ENCODE measurements at regions not wholly inside any gene's neighbourhood (a gene's known extent, or its start where the extent isn't known, plus 50 kb on each side); places are given as distances from the start of the nearest gene placed in this dataset.

DNA sequence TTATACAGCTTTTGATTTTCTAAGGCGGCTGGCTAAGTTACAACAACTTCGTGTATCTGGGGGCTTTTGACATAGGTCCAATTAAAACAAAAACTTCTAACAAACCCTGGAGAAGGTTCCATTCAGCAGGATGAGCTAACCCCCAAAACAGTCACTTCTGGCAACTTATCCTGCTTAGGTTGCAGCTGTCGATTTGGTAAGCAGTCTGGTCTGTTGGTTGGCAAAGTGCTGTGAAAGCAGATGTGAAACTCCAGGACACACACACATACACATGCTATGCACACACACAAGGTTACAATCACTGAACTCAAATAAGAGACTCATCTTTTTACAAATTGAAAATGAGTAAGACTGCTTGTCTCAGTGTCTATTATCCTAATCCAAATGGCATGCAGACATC, 119.0 kb upstream of the STMND1 start:
- POLR2A ChIA-PET = interaction anchor here (0.7 kb wide), 1 partner anchor 14 kb away, joined by 3 read pairs; no protein-coding TSS in a partner anchor
- no peak for DNase-seq (ENCODE audit: extremely low read depth in 1 of 4, low spot score in 3 of 4)
- H3K9ac ChIP-seq (ENCODE audit: insufficient read depth in 1 of 2, low read depth in 2 of 2, low read length in 2 of 2) = no peak overlapping the region
- no peaks in the 10 kb centered on the region for H3K79me2 ChIP-seq (ENCODE audit: control insufficient read depth, insufficient read depth, low read length)
- no peaks in the 10 kb centered on the region for H3K36me3 ChIP-seq (ENCODE audit: control insufficient read depth, insufficient read depth, low read length)
- no peak overlapping the region for H3K27ac ChIP-seq (ENCODE audit: extremely low read depth, low read depth, low read length)
- no peak overlapping the region for H2AFZ ChIP-seq (ENCODE audit: low read depth, low read length)
- intact Hi-C loops (cut with micrococcal nuclease) (no loop called here), in situ Hi-C loops (cut with MboI) (no loop called here)
- H4K20me1 ChIP-seq (replicated peaks; ENCODE audit: control insufficient read depth, insufficient read depth, low read length) = no peaks in the 10 kb centered on the region
- ATAC-seq = no peak
- CTCF ChIA-PET (ENCODE audit: low intra/inter-chr PET ratio) = no interaction called here
- 2% methylated on average over 3 of the region's 3 CpGs for WGBS (ENCODE audit: insufficient coverage, low coverage, missing lambda C conversion rate)
- H3K4me1 ChIP-seq (replicated peaks in 1 of 2; ENCODE audit: control insufficient read depth in 2 of 2, insufficient read depth in 2 of 2, low read length in 2 of 2) = no peaks in the 10 kb centered on the region
- H3K27me3 ChIP-seq (ENCODE audit: control insufficient read depth in 2 of 2, insufficient read depth in 2 of 2, low read length in 2 of 2) = peaks cover 2 to 10% of the 10 kb centered on the region in 2 experiments; a peak in 2 of 5 replicates
- FAIRE-seq = no peak
- H3K4me3 ChIP-seq = no peak overlapping the region
- H3K4me2 ChIP-seq (ENCODE audit: insufficient read depth, low read length) = no peak overlapping the region
- BruUV-seq (replicated peaks) = no TSS peak
- H3K9me1 ChIP-seq (ENCODE audit: control insufficient read depth, insufficient read depth, low read length) = no peaks in the 10 kb centered on the region
- no peaks in the 10 kb centered on the region for H3K9me3 ChIP-seq (replicated peaks; ENCODE audit: control insufficient read depth, insufficient read depth, low read depth, low read length)
- TF ChIP-seq EWSR1 (IDR thresholded peaks at IDR 0.05; ENCODE audit: borderline replicate concordance, low read depth, partially characterized antibody) (no peak), DACH1 (IDR thresholded peaks at IDR 0.05; ENCODE audit: partially characterized antibody) (no peak), MTA3 (IDR thresholded peaks at IDR 0.05; ENCODE audit: borderline replicate concordance) (no peak), ZNF57 (CRISPR knock-in tag; IDR thresholded peaks at IDR 0.05) (no peak), GTF2E2 (tag; IDR thresholded peaks at IDR 0.05) (no peak), HOXB6 (CRISPR knock-in tag; IDR thresholded peaks at IDR 0.05; ENCODE audit: borderline replicate concordance) (no peak), TRIM28 (IDR thresholded peaks at IDR 0.05) (no peak), CBX2 (IDR thresholded peaks at IDR 0.05; ENCODE audit: insufficient read depth, low read length, poor library complexity, severe bottlenecking) (no peak), XRCC4 (IDR thresholded peaks at IDR 0.05; ENCODE audit: extremely low read depth, insufficient read depth, insufficient read length) (no peak), MCM3 (IDR thresholded peaks at IDR 0.05) (no peak), HCFC1 (IDR thresholded peaks at IDR 0.05; ENCODE audit: low read depth, low read length) (no peak), YBX1 (IDR thresholded peaks at IDR 0.05) (no peak), ARHGAP35 (IDR thresholded peaks at IDR 0.05; ENCODE audit: partially characterized antibody) (no peak), POLR2AphosphoS5 (IDR thresholded peaks at IDR 0.05; ENCODE audit: control insufficient read depth, insufficient read depth, low read depth, low read length) (no peak), GTF2A2 (tag; IDR thresholded peaks at IDR 0.05) (no peak), SREBF1 (IDR thresholded peaks at IDR 0.05; ENCODE audit: borderline replicate concordance, low read depth, low read length) (no peak)
- TF ChIP-seq, protein P1, sequence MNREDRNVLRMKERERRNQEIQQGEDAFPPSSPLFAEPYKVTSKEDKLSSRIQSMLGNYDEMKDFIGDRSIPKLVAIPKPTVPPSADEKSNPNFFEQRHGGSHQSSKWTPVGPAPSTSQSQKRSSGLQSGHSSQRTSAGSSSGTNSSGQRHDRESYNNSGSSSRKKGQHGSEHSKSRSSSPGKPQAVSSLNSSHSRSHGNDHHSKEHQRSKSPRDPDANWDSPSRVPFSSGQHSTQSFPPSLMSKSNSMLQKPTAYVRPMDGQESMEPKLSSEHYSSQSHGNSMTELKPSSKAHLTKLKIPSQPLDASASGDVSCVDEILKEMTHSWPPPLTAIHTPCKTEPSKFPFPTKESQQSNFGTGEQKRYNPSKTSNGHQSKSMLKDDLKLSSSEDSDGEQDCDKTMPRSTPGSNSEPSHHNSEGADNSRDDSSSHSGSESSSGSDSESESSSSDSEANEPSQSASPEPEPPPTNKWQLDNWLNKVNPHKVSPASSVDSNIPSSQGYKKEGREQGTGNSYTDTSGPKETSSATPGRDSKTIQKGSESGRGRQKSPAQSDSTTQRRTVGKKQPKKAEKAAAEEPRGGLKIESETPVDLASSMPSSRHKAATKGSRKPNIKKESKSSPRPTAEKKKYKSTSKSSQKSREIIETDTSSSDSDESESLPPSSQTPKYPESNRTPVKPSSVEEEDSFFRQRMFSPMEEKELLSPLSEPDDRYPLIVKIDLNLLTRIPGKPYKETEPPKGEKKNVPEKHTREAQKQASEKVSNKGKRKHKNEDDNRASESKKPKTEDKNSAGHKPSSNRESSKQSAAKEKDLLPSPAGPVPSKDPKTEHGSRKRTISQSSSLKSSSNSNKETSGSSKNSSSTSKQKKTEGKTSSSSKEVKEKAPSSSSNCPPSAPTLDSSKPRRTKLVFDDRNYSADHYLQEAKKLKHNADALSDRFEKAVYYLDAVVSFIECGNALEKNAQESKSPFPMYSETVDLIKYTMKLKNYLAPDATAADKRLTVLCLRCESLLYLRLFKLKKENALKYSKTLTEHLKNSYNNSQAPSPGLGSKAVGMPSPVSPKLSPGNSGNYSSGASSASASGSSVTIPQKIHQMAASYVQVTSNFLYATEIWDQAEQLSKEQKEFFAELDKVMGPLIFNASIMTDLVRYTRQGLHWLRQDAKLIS (CRISPR knock-in tag; IDR thresholded peaks at IDR 0.05) = no peak
- TF ChIP-seq, protein P2, sequence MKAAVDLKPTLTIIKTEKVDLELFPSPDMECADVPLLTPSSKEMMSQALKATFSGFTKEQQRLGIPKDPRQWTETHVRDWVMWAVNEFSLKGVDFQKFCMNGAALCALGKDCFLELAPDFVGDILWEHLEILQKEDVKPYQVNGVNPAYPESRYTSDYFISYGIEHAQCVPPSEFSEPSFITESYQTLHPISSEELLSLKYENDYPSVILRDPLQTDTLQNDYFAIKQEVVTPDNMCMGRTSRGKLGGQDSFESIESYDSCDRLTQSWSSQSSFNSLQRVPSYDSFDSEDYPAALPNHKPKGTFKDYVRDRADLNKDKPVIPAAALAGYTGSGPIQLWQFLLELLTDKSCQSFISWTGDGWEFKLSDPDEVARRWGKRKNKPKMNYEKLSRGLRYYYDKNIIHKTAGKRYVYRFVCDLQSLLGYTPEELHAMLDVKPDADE (conservative IDR thresholded peaks at IDR 0.05; ENCODE audit: control insufficient read depth, low read depth, low read length) = no peak
- TF ChIP-seq, protein P3, sequence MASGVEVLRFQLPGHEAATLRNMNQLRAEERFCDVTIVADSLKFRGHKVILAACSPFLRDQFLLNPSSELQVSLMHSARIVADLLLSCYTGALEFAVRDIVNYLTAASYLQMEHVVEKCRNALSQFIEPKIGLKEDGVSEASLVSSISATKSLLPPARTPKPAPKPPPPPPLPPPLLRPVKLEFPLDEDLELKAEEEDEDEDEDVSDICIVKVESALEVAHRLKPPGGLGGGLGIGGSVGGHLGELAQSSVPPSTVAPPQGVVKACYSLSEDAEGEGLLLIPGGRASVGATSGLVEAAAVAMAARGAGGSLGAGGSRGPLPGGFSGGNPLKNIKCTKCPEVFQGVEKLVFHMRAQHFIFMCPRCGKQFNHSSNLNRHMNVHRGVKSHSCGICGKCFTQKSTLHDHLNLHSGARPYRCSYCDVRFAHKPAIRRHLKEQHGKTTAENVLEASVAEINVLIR (CRISPR knock-in tag; IDR thresholded peaks at IDR 0.05) = no peak

Data from K562 (cell line).